ENCODE measurements at regions not wholly inside any gene's neighbourhood (a gene's known extent, or its start where the extent isn't known, plus 50 kb on each side); places are given as distances from the start of the nearest gene placed in this dataset.

DNA sequence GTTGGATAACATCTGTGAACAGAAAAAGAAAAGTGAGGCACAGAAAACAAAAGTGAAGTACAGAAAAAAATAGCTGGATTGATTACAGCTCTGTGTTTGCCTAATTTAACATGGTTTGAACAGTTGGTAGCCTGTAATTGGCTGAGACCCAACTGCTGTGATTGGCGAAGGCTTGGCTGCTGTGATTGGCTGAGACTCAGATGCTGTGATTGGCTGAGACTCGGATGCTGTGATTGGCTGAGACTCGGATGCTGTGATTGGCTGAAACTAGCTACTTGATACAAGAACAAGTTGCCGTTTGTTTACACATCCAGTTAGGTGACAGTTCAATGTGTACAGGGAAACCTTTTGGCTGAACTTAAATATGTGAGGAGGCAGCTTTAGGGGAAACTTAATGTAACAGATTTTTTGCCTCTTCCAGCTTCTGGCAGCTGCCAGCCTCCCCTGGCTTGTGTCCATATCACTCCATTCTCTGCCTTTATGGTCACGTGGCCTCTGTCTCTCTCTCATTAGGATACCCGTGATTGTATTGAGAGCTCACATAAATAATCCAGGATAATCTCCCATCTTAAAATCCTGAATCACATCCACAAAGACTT, 223.4 kb upstream of the FOXA2 start:
- Histone ChIP-seq H3K27ac (ENCODE audit: low read length) (no peak overlapping the region), H3K27me3 (ENCODE audit: low read depth, low read length) (no peaks in the 10 kb centered on the region), H3K9ac (ENCODE audit: low read length) (no peak overlapping the region), H3K4me3 (ENCODE audit: low read length) (no peak overlapping the region), H3K4me1 (ENCODE audit: low read length) (no peaks in the 10 kb centered on the region), H3K36me3 (replicated peaks; ENCODE audit: low read depth, low read length) (no peaks in the 10 kb centered on the region), H3K9me3 (ENCODE audit: insufficient read depth, low read length) (no peaks in the 10 kb centered on the region), H3K4me2 (ENCODE audit: low read length) (no peak overlapping the region), H2AFZ (ENCODE audit: low read depth, low read length) (no peak overlapping the region), H4K20me1 (ENCODE audit: insufficient read depth, low read length) (no peaks in the 10 kb centered on the region), H3K79me2 (ENCODE audit: low read length) (no peaks in the 10 kb centered on the region)
- TF ChIP-seq EZH2phosphoT487 (IDR thresholded peaks at IDR 0.05; ENCODE audit: low read depth) (no peak), CTCF (IDR thresholded peaks at IDR 0.05; ENCODE audit: low read depth, low read length) (no peak)

DNA sequence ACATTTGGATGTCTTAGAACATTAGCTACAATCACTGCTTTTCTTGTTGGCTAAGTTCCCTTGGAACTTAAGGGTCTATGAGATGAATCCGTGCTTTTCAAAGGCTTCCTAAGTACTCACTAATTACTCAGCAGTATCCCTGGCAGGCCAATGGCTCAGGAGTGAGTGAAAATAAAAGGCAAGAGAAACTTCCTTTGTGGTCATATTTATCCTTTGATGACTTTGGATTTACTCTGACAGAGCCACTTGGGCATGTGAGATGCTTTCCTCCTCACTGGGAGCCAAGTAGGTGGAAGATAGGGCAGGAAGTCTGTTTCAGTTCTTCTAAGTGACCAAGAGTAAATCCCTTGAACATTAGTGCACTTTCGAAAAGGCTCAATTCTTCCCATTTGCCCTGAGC, 224.3 kb upstream of the FOXA2 start:
- H3K79me2 ChIP-seq (ENCODE audit: low read length): no peaks in the 10 kb centered on the region
- no peaks in the 10 kb centered on the region for H3K36me3 ChIP-seq (replicated peaks; ENCODE audit: low read depth, low read length)
- no peak overlapping the region for H3K4me2 ChIP-seq (ENCODE audit: low read length)
- H3K9me3 ChIP-seq (ENCODE audit: insufficient read depth, low read length): no peaks in the 10 kb centered on the region
- H3K4me1 ChIP-seq (ENCODE audit: low read length): no peaks in the 10 kb centered on the region
- TF ChIP-seq CTCF (IDR thresholded peaks at IDR 0.05; ENCODE audit: low read depth, low read length) (no peak), EZH2phosphoT487 (IDR thresholded peaks at IDR 0.05; ENCODE audit: low read depth) (no peak)
- no peak overlapping the region for H2AFZ ChIP-seq (ENCODE audit: low read depth, low read length)
- no peak overlapping the region for H3K27ac ChIP-seq (ENCODE audit: low read length)
- H3K27me3 ChIP-seq (ENCODE audit: low read depth, low read length): peaks cover 2% of the 10 kb centered on the region; the same call in 1 of the 2 replicates
- no peak overlapping the region for H3K9ac ChIP-seq (ENCODE audit: low read length)
- no peak overlapping the region for H3K4me3 ChIP-seq (ENCODE audit: low read length)
- H4K20me1 ChIP-seq (ENCODE audit: insufficient read depth, low read length): no peaks in the 10 kb centered on the region

- Histone ChIP-seq H4K20me1 (ENCODE audit: insufficient read depth, low read length) (no peaks in the 10 kb centered on the region), H3K79me2 (ENCODE audit: low read length) (no peaks in the 10 kb centered on the region), H3K4me1 (ENCODE audit: low read length) (no peaks in the 10 kb centered on the region), H2AFZ (ENCODE audit: low read depth, low read length) (no peak overlapping the region), H3K27ac (ENCODE audit: low read length) (no peak overlapping the region), H3K27me3 (ENCODE audit: low read depth, low read length) (peaks cover 8% of the 10 kb centered on the region; the same call in 1 of the 2 replicates), H3K36me3 (replicated peaks; ENCODE audit: low read depth, low read length) (no peaks in the 10 kb centered on the region), H3K4me2 (ENCODE audit: low read length) (no peak overlapping the region), H3K4me3 (ENCODE audit: low read length) (no peak overlapping the region), H3K9ac (ENCODE audit: low read length) (no peak overlapping the region), H3K9me3 (ENCODE audit: insufficient read depth, low read length) (no peaks in the 10 kb centered on the region)
- TF ChIP-seq CTCF (IDR thresholded peaks at IDR 0.05; ENCODE audit: low read depth, low read length) (no peak), EZH2phosphoT487 (IDR thresholded peaks at IDR 0.05; ENCODE audit: low read depth) (no peak)
Observed at GRCh38 chr20:22810030-22810429, 225.1 kb upstream of the SSTR4 start.

- Histone ChIP-seq H3K27me3 (ENCODE audit: low read depth, low read length) (peaks cover 12% of the 10 kb centered on the region; the same call in 1 of the 2 replicates), H3K4me1 (ENCODE audit: low read length) (no peaks in the 10 kb centered on the region), H3K4me2 (ENCODE audit: low read length) (no peak overlapping the region), H3K4me3 (ENCODE audit: low read length) (no peak overlapping the region), H3K79me2 (ENCODE audit: low read length) (no peaks in the 10 kb centered on the region), H3K9ac (ENCODE audit: low read length) (no peak overlapping the region), H2AFZ (ENCODE audit: low read depth, low read length) (no peak overlapping the region), H3K9me3 (ENCODE audit: insufficient read depth, low read length) (no peaks in the 10 kb centered on the region), H3K36me3 (replicated peaks; ENCODE audit: low read depth, low read length) (no peaks in the 10 kb centered on the region), H3K27ac (ENCODE audit: low read length) (no peak overlapping the region), H4K20me1 (ENCODE audit: insufficient read depth, low read length) (no peaks in the 10 kb centered on the region)
- TF ChIP-seq CTCF (IDR thresholded peaks at IDR 0.05; ENCODE audit: low read depth, low read length): no peak
- TF ChIP-seq EZH2phosphoT487 (IDR thresholded peaks at IDR 0.05; ENCODE audit: low read depth): no peak
Observed at GRCh38 chr20:22810626-22811569, 224.2 kb upstream of the SSTR4 start.

All from OCI-LY3 (cell line).